ENCODE measurements at regions not wholly inside any gene's neighbourhood (a gene's known extent, or its start where the extent isn't known, plus 50 kb on each side); places are given as distances from the start of the nearest gene placed in this dataset.

DNA sequence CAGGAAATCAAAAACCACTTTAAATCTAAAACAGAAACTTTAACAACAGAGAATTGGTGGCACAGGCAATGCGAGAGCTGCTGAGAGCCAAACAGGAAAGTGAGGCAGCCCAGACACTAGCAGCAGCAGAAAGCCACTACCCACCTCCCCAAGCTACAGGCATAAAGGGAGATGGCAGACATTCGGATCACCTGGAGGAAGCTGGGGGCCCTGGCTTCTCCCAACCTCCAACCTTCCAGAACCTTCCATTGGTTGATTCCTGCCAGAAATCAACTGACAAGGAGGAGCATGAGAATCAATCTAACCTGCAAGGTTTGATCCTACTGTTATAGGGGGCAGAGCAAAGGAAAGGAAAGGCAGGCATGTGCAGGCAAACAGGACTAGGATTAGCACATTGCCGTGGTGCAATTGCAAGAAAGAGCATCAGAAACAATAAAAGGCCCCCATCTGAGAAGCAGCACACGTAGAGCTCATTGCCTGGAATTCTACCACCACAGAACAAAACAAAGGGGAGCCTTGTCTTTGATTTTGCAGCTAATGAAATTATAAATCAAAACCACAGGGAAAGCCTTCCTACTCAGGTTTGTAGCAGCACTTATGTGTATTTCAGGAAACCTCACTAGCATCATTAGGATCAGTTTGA lies 427.3 kb upstream of the RASGEF1B start:
- H3K4me3 ChIP-seq (ENCODE audit: low read length), result no peak overlapping the region
- TF ChIP-seq, protein P1, sequence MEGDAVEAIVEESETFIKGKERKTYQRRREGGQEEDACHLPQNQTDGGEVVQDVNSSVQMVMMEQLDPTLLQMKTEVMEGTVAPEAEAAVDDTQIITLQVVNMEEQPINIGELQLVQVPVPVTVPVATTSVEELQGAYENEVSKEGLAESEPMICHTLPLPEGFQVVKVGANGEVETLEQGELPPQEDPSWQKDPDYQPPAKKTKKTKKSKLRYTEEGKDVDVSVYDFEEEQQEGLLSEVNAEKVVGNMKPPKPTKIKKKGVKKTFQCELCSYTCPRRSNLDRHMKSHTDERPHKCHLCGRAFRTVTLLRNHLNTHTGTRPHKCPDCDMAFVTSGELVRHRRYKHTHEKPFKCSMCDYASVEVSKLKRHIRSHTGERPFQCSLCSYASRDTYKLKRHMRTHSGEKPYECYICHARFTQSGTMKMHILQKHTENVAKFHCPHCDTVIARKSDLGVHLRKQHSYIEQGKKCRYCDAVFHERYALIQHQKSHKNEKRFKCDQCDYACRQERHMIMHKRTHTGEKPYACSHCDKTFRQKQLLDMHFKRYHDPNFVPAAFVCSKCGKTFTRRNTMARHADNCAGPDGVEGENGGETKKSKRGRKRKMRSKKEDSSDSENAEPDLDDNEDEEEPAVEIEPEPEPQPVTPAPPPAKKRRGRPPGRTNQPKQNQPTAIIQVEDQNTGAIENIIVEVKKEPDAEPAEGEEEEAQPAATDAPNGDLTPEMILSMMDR (IDR thresholded peaks at IDR 0.05; ENCODE audit: insufficient read depth, low read depth, low read length, missing control alignments), result no peak
- no peak for DNase-seq (ENCODE audit: low read depth)

DNA sequence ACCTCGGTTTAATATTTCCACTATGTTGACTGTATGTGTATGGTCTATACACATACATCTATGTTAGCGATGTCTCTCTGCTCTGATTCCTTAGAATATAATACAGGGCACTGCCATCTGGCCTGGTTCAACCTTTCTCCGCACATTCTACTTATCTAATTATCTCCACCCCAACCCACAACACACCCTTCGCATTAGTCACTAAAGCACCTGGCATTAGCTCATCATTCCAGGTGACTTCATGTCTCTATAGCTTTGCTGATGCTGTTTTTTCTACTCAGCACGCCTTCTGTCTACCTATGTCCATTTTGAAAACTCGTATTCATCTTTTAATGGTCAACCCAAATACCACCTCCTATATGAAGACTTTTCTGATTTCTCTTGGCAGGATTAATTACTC lies 425.2 kb upstream of the RASGEF1B start:
- H3K4me3 ChIP-seq (ENCODE audit: low read length), result no peak overlapping the region

DNA sequence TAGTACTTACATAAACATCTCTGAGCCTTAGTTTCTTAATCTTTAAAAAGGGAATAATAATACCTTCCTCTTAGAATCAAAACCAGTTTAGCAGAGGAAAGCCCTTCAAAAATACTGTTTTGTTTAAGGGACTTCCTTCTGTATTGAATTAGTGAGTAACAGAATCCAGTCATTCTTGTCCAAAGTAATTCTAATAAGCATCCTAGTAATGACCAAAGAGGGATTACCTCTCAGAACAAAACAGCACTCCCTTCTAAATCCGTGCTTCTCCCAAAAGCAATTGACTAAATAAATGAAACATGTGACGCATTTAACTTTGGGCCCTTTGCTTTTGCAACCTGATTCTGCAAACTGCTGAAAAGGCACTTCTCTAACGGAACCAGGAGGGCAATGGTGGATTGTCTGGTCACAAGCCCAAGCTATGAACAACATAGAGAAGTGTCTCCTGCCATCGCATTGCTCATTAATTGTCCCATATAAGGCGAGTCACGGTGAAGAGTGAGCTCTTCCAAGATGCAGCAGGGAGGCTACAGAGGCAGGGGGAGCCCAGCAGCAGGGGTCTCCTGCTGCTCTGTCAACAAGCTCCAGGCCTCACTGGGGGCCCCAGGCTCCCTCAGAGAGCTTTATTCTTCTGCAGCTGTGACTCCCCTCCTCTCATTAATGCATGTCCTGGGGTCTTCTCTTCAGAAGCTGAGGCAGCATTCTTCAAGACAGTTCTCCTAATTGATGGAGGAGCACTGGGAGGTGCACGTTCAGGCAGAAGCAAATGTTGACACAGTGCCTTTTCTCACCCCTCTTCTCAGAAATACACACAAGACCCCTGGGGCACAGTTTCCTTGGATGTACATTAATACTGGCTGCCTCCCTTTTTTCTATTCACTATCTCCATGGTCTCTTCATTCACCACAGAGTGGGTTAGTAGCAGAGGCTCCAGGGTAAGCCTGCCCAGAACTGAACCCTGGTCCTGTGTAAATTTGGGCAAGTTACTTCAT lies 419.6 kb upstream of the RASGEF1B start:
- TF ChIP-seq, protein P1 (IDR thresholded peaks at IDR 0.05; ENCODE audit: insufficient read depth, low read depth, low read length, missing control alignments), result no peak
- DNase-seq (ENCODE audit: low read depth), result no peak
- H3K4me3 ChIP-seq (ENCODE audit: low read length), result no peak overlapping the region

More for the DNA sequence above, 425.2 kb upstream of the RASGEF1B start:
- peak; percentile 56 for DNase-seq (ENCODE audit: low read depth)
- TF ChIP-seq, protein P1 (IDR thresholded peaks at IDR 0.05; ENCODE audit: insufficient read depth, low read depth, low read length, missing control alignments), result no peak

DNA sequence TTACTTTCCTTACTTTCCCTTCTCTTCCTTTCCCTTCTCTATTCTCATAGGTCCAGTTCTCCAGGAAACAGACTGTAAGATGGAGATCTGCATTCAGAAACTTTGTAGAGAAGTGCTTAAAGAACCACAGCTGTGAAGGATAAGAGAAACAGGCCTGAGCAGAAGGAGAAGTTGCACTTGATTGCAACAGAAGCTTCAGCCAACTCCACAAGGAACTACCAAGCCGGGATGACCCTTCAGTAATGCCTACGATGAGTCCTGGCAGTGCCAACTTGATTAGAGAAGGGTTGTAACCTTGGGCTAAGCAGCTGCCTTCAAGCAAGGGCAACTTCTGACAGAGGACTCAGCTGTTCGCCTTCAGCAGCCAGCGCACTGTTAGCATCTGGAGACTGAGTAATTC lies 413.3 kb upstream of the RASGEF1B start:
- DNase-seq (ENCODE audit: low read depth), result no peak
- TF ChIP-seq, protein P1 (IDR thresholded peaks at IDR 0.05; ENCODE audit: insufficient read depth, low read depth, low read length, missing control alignments), result no peak
- H3K4me3 ChIP-seq (ENCODE audit: low read length), result no peak overlapping the region

DNA sequence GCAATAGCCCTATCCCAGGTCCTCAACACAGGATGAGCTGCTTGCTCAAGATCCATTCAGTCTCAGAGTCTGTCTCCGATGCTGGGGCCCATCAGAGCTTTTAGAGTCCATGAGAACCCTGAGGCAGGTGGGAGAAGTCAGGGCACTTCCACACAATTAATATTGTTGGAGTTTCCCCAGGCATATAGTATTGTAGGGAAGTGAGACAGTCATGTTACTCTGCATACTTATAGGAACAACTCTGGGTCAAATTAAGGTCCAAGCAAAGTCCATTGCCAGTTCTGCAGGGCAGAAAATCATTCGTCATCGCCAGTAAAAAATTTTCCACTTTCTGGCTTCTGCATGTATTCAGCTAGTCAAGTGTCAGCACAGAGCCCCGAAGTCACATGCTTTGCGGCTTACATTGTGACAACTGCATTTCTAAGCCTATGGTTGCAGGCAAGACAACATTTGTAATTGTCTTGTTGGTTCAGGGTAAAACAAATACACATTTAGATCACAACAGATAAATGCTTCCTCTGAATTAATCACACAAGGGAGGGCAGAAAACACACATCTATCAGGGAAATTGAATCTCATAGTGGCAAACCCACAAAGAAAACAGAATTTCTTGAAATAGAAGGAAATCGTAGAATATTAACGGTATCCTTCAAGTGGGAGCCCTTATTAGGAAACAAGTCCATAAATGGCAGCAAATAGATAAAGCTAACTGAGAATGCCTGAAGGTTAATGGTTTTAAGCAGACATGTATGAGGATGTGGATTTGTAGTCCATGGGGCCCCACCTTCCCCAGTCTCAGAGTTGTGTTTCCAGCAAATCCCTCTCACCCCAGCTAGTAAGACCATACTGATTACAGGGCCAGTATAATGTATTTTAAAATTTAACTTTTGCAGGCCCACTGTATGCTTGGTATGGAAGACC lies 412.1 kb upstream of the RASGEF1B start:
- no peak overlapping the region for H3K4me3 ChIP-seq (ENCODE audit: low read length)
- DNase-seq (ENCODE audit: low read depth), result no peak
- TF ChIP-seq, protein P1 (IDR thresholded peaks at IDR 0.05; ENCODE audit: insufficient read depth, low read depth, low read length, missing control alignments), result no peak

DNA sequence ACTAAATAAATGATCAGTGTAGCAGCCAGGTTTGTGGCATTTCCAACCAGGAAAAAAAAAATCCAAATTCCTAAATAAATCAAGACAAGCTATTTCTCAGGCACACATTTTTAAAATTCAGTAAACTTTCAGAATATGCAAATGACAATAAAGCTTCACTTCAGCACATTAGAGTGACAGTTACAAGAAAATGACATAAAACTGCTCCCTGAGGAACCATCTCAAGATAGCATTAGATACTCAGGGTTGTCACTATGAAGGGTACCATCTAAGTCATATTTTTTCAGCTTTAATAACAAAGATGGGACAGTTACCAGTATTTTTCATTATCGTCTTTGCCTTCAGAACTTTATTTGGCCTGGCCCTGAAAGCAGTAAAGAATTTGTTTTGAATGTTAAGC lies 411.3 kb upstream of the RASGEF1B start:
- no peak for DNase-seq (ENCODE audit: low read depth)
- H3K4me3 ChIP-seq (ENCODE audit: low read length), result no peak overlapping the region
- TF ChIP-seq, protein P1 (IDR thresholded peaks at IDR 0.05; ENCODE audit: insufficient read depth, low read depth, low read length, missing control alignments), result no peak

All from epithelial cell of esophagus (primary cell).